ENCODE measurements at regions not wholly inside any gene's neighbourhood (a gene's known extent, or its start where the extent isn't known, plus 50 kb on each side); places are given as distances from the start of the nearest gene placed in this dataset.
A peak's percentile ranks its signal among the peaks of the same experiment; 100 is the strongest.

GRCh38 chr9:119802621-119803020 lies 433.4 kb upstream of the BRINP1 start:
- DNase-seq = peak; percentile 62

GRCh38 chr9:119802133-119802532 lies 432.9 kb upstream of the BRINP1 start:
- DNase-seq = no peak

GRCh38 chr9:119801311-119801710 lies 432.1 kb upstream of the BRINP1 start:
- no peak for DNase-seq

GRCh38 chr9:119795395-119795794 lies 426.2 kb upstream of the BRINP1 start:
- DNase-seq = no peak

GRCh38 chr9:119794836-119795235 lies 425.6 kb upstream of the BRINP1 start:
- DNase-seq = no peak

- DNase-seq = peak; percentile 37
Measured at GRCh38 chr9:119793218-119793617, 424.0 kb upstream of the BRINP1 start.

GRCh38 chr9:119792242-119792641 lies 423.0 kb upstream of the BRINP1 start:
- no peak for DNase-seq

- no peak for DNase-seq
Measured at GRCh38 chr9:119789987-119790386, 420.8 kb upstream of the BRINP1 start.

- DNase-seq = no peak
Measured at GRCh38 chr9:119788921-119789320, 419.7 kb upstream of the BRINP1 start.

- no peak for DNase-seq
Measured at GRCh38 chr9:119781886-119782285, 412.7 kb upstream of the BRINP1 start.

GRCh38 chr9:119775410-119775809 lies 406.2 kb upstream of the BRINP1 start:
- no peak for DNase-seq

GRCh38 chr9:119773823-119774222 lies 404.6 kb upstream of the BRINP1 start:
- DNase-seq = no peak

- no peak for DNase-seq
Measured at GRCh38 chr9:119771341-119771740, 402.1 kb upstream of the BRINP1 start.

GRCh38 chr9:119768266-119768665 lies 399.0 kb upstream of the BRINP1 start:
- DNase-seq = peak; percentile 8

GRCh38 chr9:119765632-119766175 lies 396.5 kb upstream of the BRINP1 start:
- no peak for DNase-seq

GRCh38 chr9:119763260-119763659 lies 394.0 kb upstream of the BRINP1 start:
- no peak for DNase-seq

- no peak for DNase-seq
Measured at GRCh38 chr9:119761812-119762211, 392.6 kb upstream of the BRINP1 start.

GRCh38 chr9:119758990-119759389 lies 389.8 kb upstream of the BRINP1 start:
- DNase-seq = no peak

- DNase-seq = no peak
Measured at GRCh38 chr9:119758241-119758640, 389.0 kb upstream of the BRINP1 start.

- DNase-seq = no peak
Measured at GRCh38 chr9:119739476-119739875, 370.2 kb upstream of the BRINP1 start.

- DNase-seq = no peak
Measured at GRCh38 chr9:119736491-119737454, 367.5 kb upstream of the BRINP1 start.

- DNase-seq = no peak
Measured at GRCh38 chr9:119727988-119728387, 358.8 kb upstream of the BRINP1 start.

- DNase-seq = no peak
Measured at GRCh38 chr9:119726035-119726434, 356.8 kb upstream of the BRINP1 start.

- no peak for DNase-seq
Measured at GRCh38 chr9:119722384-119722783, 353.1 kb upstream of the BRINP1 start.

Measured in NCI-H1694 (cell line).